NCI-H345 treated with DMSO at 0.1 percent for 48 hours (cell line): ENCODE measurements at regions not wholly inside any gene's neighbourhood (a gene's known extent, or its start where the extent isn't known, plus 50 kb on each side); places are given as distances from the start of the nearest gene placed in this dataset.

Source experiments
- DNase-seq: peaks from one replicate; lab custom pipeline; 2025; ENCODE audit not compliant: unreplicated experiment; lab: John Stamatoyannopoulos, UW

- DNase-seq, result no peak
These were observed 103.6 kb downstream of the PAX1 start for GRCh38 chr20:21808863-21809664.

GRCh38 chr20:21808139-21808538 is 102.7 kb downstream of the PAX1 start:
- no peak for DNase-seq

GRCh38 chr20:21804802-21805201 is 99.3 kb downstream of the PAX1 start:
- DNase-seq, result no peak

GRCh38 chr20:21801193-21801592 is 95.7 kb downstream of the PAX1 start:
- no peak for DNase-seq

- DNase-seq, result no peak
These were observed 92.9 kb downstream of the PAX1 start for GRCh38 chr20:21798384-21798783.

GRCh38 chr20:21796059-21796458 is 90.6 kb downstream of the PAX1 start:
- no peak for DNase-seq

- DNase-seq, result no peak
These were observed 82.6 kb downstream of the PAX1 start for GRCh38 chr20:21788082-21788481.

- DNase-seq, result no peak
These were observed 76.1 kb downstream of the PAX1 start for GRCh38 chr20:21781446-21782075.

- DNase-seq, result no peak
These were observed 75.1 kb downstream of the PAX1 start for GRCh38 chr20:21780528-21780927.
